ENCODE measurements at regions not wholly inside any gene's neighbourhood (a gene's known extent, or its start where the extent isn't known, plus 50 kb on each side); places are given as distances from the start of the nearest gene placed in this dataset.
"Not testable (repeated sequence)": the region's sequence is repeated elsewhere in the genome, so short reads cannot be mapped to it uniquely, and the experiment has no call there.

- not testable (repeated sequence) for TF ChIP-seq POLR2A (IDR thresholded peaks at IDR 0.05)
- TF ChIP-seq, protein P1, sequence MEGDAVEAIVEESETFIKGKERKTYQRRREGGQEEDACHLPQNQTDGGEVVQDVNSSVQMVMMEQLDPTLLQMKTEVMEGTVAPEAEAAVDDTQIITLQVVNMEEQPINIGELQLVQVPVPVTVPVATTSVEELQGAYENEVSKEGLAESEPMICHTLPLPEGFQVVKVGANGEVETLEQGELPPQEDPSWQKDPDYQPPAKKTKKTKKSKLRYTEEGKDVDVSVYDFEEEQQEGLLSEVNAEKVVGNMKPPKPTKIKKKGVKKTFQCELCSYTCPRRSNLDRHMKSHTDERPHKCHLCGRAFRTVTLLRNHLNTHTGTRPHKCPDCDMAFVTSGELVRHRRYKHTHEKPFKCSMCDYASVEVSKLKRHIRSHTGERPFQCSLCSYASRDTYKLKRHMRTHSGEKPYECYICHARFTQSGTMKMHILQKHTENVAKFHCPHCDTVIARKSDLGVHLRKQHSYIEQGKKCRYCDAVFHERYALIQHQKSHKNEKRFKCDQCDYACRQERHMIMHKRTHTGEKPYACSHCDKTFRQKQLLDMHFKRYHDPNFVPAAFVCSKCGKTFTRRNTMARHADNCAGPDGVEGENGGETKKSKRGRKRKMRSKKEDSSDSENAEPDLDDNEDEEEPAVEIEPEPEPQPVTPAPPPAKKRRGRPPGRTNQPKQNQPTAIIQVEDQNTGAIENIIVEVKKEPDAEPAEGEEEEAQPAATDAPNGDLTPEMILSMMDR (IDR thresholded peaks at IDR 0.05), result not testable (repeated sequence)
Measured at GRCh38 chr21:15672578-15672977, 57.2 kb upstream of the USP25 start.

Measured in heart left ventricle (tissue), 13 donors.